ENCODE measurements at regions not wholly inside any gene's neighbourhood (a gene's known extent, or its start where the extent isn't known, plus 50 kb on each side); places are given as distances from the start of the nearest gene placed in this dataset.

- no peak overlapping the region for H3K4me3 Mint-ChIP-seq
- peaks cover 2% of the 10 kb centered on the region for H3K9me3 Mint-ChIP-seq (ENCODE audit: low read depth)
- intact Hi-C loops (cut with DNase I, micrococcal nuclease), result loop anchor here in 1 of 2 experiments (10.0 kb wide), 1 partner anchor 146 kb away; the partner anchor contains the start of gene WDR75
- ATAC-seq (no peak), DNase-seq (no peak)
- peak overlapping the region; percentile 65 for H3K27ac Mint-ChIP-seq
- no peaks in the 10 kb centered on the region for H3K27me3 Mint-ChIP-seq
- CTCF ChIA-PET, result no interaction called here
- peaks cover 5% of the 10 kb centered on the region for H3K36me3 Mint-ChIP-seq (ENCODE audit: low read depth)
- POLR2A ChIA-PET, result no interaction called here
- H3K4me1 Mint-ChIP-seq, result peaks cover 77% of the 10 kb centered on the region
Measured at GRCh38 chr2:189298481-189298880, 118.9 kb upstream of the COL5A2 start.

DNA sequence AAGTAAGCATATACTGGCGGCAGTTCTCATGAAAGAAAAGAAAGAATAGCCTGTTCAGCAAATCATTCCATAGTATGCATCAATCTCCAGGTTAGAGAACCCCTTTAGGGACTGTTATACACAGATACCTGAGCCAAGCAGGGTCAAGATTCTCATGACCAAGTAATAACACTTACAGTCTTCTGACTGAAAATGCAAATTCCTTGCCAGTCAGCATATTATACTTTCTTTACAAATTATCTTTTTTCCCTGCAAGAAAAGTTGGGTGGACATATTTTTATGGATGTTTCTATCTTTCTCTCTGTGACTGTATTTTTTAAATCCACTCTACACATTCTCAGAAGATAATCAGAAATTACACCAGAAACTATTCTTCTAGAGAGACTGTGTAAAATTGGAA lies 120.4 kb upstream of the COL5A2 start:
- peaks cover 8% of the 10 kb centered on the region for H3K36me3 Mint-ChIP-seq (ENCODE audit: low read depth)
- intact Hi-C loops (cut with DNase I, micrococcal nuclease), result loop anchor here (1.0 to 10.0 kb wide), 2 partner anchors 9 to 145 kb away; partner anchors contain the start of gene WDR75 (in 1 of the 2)
- H3K27me3 Mint-ChIP-seq, result no peaks in the 10 kb centered on the region
- no peak for DNase-seq
- ChIA-PET CTCF (interaction anchor here (1.2 kb wide), 1 partner anchor 18 kb away, joined by 3 read pairs; no protein-coding TSS in a partner anchor), POLR2A (no interaction called here)
- H3K4me1 Mint-ChIP-seq, result peaks cover 91% of the 10 kb centered on the region
- H3K27ac Mint-ChIP-seq, result no peak overlapping the region
- ATAC-seq, result no peak
- H3K4me3 Mint-ChIP-seq, result no peak overlapping the region
- H3K9me3 Mint-ChIP-seq (ENCODE audit: low read depth), result peaks cover 3% of the 10 kb centered on the region

DNA sequence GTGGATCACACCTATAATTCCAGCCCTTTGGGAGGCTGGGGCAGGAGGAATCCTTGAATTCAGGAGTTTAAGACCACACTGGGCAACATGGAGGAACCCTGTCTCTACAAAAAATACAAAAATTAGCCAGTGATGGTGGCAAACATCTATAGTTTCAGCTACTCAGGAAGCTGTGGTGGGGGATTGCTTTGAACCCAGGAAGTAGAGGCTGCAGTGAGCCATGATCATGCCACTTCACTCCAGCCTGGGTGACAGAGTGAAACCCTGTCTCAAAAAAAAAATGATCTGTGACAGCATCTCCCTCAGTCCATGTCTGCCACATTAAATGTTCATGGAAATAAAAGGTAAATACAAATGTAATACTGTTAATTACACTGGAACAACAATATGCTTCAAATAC lies 121.4 kb upstream of the COL5A2 start:
- CTCF ChIA-PET, result interaction anchor here (1.2 kb wide), 1 partner anchor 17 kb away, joined by 3 read pairs; no protein-coding TSS in a partner anchor
- Mint-ChIP-seq H3K36me3 (ENCODE audit: low read depth) (peaks cover 13% of the 10 kb centered on the region), H3K27ac (peak overlapping the region; percentile 91), H3K9me3 (ENCODE audit: low read depth) (peaks cover 3% of the 10 kb centered on the region), H3K4me3 (no peak overlapping the region), H3K4me1 (peaks cover 89% of the 10 kb centered on the region), H3K27me3 (no peaks in the 10 kb centered on the region)
- intact Hi-C loops (cut with DNase I, micrococcal nuclease), result loop anchor here in 1 of 2 experiments (1.0 kb wide), 1 partner anchor 10 kb away; no protein-coding TSS in a partner anchor
- POLR2A ChIA-PET, result interaction anchor here (0.6 kb wide), 1 partner anchor 1363 kb away, joined by 3 read pairs; no protein-coding TSS in a partner anchor
- ATAC-seq (peak; percentile 61), DNase-seq (peak; percentile 56)

GRCh38 chr2:189302274-189302948 lies 122.8 kb upstream of the COL5A2 start:
- peak; percentile 68 for ATAC-seq
- peaks cover 13% of the 10 kb centered on the region for H3K36me3 Mint-ChIP-seq (ENCODE audit: low read depth)
- intact Hi-C loops (cut with DNase I, micrococcal nuclease), result loop anchor here in 1 of 2 experiments (2.0 kb wide), 1 partner anchor 338 kb away; no protein-coding TSS in a partner anchor
- no peak overlapping the region for H3K4me3 Mint-ChIP-seq
- no peak for DNase-seq
- H3K27ac Mint-ChIP-seq, result peak overlapping the region; percentile 87
- CTCF ChIA-PET, result interaction anchor here (0.5 kb wide), 1 partner anchor 57 kb away, joined by 4 read pairs; no protein-coding TSS in a partner anchor
- H3K4me1 Mint-ChIP-seq, result peaks cover 85% of the 10 kb centered on the region
- peaks cover 3% of the 10 kb centered on the region for H3K9me3 Mint-ChIP-seq (ENCODE audit: low read depth)
- POLR2A ChIA-PET, result no interaction called here
- no peaks in the 10 kb centered on the region for H3K27me3 Mint-ChIP-seq

GRCh38 chr2:189304360-189304759 lies 124.8 kb upstream of the COL5A2 start:
- CTCF ChIA-PET, result interaction anchor here (1.0 kb wide), 1 partner anchor 781 kb away, joined by 3 read pairs; no protein-coding TSS in a partner anchor

DNA sequence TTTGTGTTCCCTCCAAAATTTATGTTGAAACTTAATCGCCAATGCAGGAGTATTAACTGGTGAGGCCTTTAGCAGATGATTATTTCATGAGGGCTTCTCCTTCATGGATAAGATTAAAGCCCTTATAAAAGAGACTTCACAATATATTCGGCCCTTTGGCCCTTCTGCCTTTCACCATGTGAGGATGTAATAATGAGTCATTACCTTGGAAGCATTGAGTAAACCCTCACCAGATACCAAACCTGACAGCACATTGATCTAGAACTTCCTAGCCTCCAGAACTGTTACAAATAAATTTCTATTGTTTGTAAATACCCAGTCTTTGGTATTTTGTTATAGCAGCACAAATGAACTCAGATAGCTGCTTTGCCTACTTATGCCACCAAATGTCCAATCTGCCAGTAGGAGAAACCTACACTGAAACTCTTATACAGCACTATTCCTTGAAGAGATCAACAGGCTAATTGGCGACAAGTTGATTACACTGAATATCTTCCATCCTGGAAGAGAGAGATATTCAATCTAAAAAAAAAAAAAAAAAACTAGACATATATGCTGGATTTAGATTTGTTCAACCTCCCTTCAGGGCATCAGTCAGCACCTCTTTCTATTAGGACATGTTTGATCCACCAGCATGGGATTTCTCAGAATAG lies 125.9 kb upstream of the COL5A2 start:
- no peaks in the 10 kb centered on the region for H3K27me3 Mint-ChIP-seq
- H3K27ac Mint-ChIP-seq, result peak overlapping the region; percentile 55
- intact Hi-C loops (cut with DNase I, micrococcal nuclease), result loop anchor here in 1 of 2 experiments (2.0 kb wide), 1 partner anchor 135 kb away; the partner anchor contains the start of gene WDR75
- no peak for DNase-seq
- H3K4me3 Mint-ChIP-seq, result no peak overlapping the region
- ChIA-PET POLR2A (no interaction called here), CTCF (no interaction called here)
- peaks cover 10% of the 10 kb centered on the region for H3K36me3 Mint-ChIP-seq (ENCODE audit: low read depth)
- no peak for ATAC-seq
- peaks cover 3% of the 10 kb centered on the region for H3K9me3 Mint-ChIP-seq (ENCODE audit: low read depth)
- peaks cover 66% of the 10 kb centered on the region for H3K4me1 Mint-ChIP-seq

More at GRCh38 chr2:189304360-189304759, 124.8 kb upstream of the COL5A2 start:
- H3K4me3 Mint-ChIP-seq, result peak overlapping the region; percentile 18
- DNase-seq (peak; percentile 70), ATAC-seq (peak; percentile 84)
- no peaks in the 10 kb centered on the region for H3K27me3 Mint-ChIP-seq
- peaks cover 13% of the 10 kb centered on the region for H3K36me3 Mint-ChIP-seq (ENCODE audit: low read depth)
- POLR2A ChIA-PET, result no interaction called here
- peak overlapping the region; percentile 83 for H3K27ac Mint-ChIP-seq
- intact Hi-C loops (cut with DNase I, micrococcal nuclease), result loop anchor here in 1 of 2 experiments (2.0 kb wide), 1 partner anchor 136 kb away; the partner anchor contains the start of gene WDR75
- peaks cover 3% of the 10 kb centered on the region for H3K9me3 Mint-ChIP-seq (ENCODE audit: low read depth)
- H3K4me1 Mint-ChIP-seq, result peaks cover 67% of the 10 kb centered on the region

GRCh38 chr2:189306525-189306924 lies 127.0 kb upstream of the COL5A2 start:
- peaks cover 3% of the 10 kb centered on the region for H3K9me3 Mint-ChIP-seq (ENCODE audit: low read depth)
- peaks cover 64% of the 10 kb centered on the region for H3K4me1 Mint-ChIP-seq
- ChIA-PET POLR2A (no interaction called here), CTCF (interaction anchor here (0.7 kb wide), 1 partner anchor 134 kb away, joined by 3 read pairs; the partner anchor contains the start of gene WDR75)
- H3K4me3 Mint-ChIP-seq, result no peak overlapping the region
- intact Hi-C loops (cut with DNase I, micrococcal nuclease), result no loop called here
- H3K27ac Mint-ChIP-seq, result no peak overlapping the region
- H3K36me3 Mint-ChIP-seq (ENCODE audit: low read depth), result peaks cover 9% of the 10 kb centered on the region
- ATAC-seq, result no peak
- H3K27me3 Mint-ChIP-seq, result no peaks in the 10 kb centered on the region
- no peak for DNase-seq

GRCh38 chr2:189308056-189308790 lies 128.7 kb upstream of the COL5A2 start:
- intact Hi-C loops (cut with DNase I, micrococcal nuclease), result no loop called here
- Mint-ChIP-seq H3K9me3 (ENCODE audit: low read depth) (peaks cover 3% of the 10 kb centered on the region), H3K27ac (no peak overlapping the region), H3K27me3 (no peaks in the 10 kb centered on the region), H3K4me3 (no peak overlapping the region), H3K4me1 (peaks cover 67% of the 10 kb centered on the region), H3K36me3 (ENCODE audit: low read depth) (peaks cover 9% of the 10 kb centered on the region)
- ChIA-PET POLR2A (no interaction called here), CTCF (interaction anchor here (0.6 to 0.8 kb wide), 3 partner anchors 11 to 1158 kb away, joined by 3 to 4 read pairs (median 3); no protein-coding TSS in a partner anchor)
- ATAC-seq, result no peak
- DNase-seq, result no peak

- Mint-ChIP-seq H3K4me1 (peaks cover 67% of the 10 kb centered on the region), H3K27me3 (no peaks in the 10 kb centered on the region), H3K4me3 (no peak overlapping the region), H3K36me3 (ENCODE audit: low read depth) (peaks cover 8% of the 10 kb centered on the region), H3K27ac (no peak overlapping the region), H3K9me3 (ENCODE audit: low read depth) (no peaks in the 10 kb centered on the region)
- DNase-seq, result no peak
- ChIA-PET CTCF (no interaction called here), POLR2A (no interaction called here)
- intact Hi-C loops (cut with DNase I, micrococcal nuclease), result no loop called here
- no peak for ATAC-seq
Measured at GRCh38 chr2:189309331-189309730, 129.8 kb upstream of the COL5A2 start.

DNA sequence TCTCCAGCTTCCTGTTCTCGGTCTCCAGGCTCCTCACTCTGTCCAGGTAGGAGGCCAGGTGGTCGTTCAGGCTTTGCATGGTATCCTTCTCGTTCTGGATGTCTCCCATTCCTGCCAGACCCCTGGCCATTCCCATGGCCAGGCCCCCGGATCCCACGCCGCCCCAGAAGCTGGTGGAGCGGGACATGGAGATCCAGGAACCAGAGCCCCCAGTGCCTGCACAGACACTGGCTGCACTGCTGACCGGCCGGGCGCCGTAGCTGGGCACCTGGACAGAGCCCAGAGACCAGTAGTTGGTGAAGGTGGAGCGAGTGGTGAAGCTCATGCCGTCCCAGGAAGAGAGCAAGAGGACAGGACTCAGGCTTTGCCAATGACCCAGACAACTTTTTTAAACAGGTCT lies 129.1 kb upstream of the WDR75 start:
- peaks cover 49% of the 10 kb centered on the region for H3K4me1 Mint-ChIP-seq
- DNase-seq (no peak), ATAC-seq (no peak)
- no peaks in the 10 kb centered on the region for H3K9me3 Mint-ChIP-seq (ENCODE audit: low read depth)
- H3K27me3 Mint-ChIP-seq, result no peaks in the 10 kb centered on the region
- ChIA-PET CTCF (interaction anchor here (1.2 kb wide), 1 partner anchor 92 kb away, joined by 3 read pairs; no protein-coding TSS in a partner anchor), POLR2A (no interaction called here)
- peak overlapping the region; percentile 33 for H3K27ac Mint-ChIP-seq
- H3K36me3 Mint-ChIP-seq (ENCODE audit: low read depth), result no peaks in the 10 kb centered on the region
- H3K4me3 Mint-ChIP-seq, result no peak overlapping the region
- intact Hi-C loops (cut with DNase I, micrococcal nuclease), result no loop called here

- intact Hi-C loops (cut with DNase I, micrococcal nuclease), result no loop called here
- H3K27me3 Mint-ChIP-seq, result no peaks in the 10 kb centered on the region
- H3K36me3 Mint-ChIP-seq (ENCODE audit: low read depth), result no peaks in the 10 kb centered on the region
- CTCF ChIA-PET, result interaction anchor here (1.2 kb wide), 1 partner anchor 91 kb away, joined by 3 read pairs; no protein-coding TSS in a partner anchor
- H3K4me3 Mint-ChIP-seq, result no peak overlapping the region
- peaks cover 49% of the 10 kb centered on the region for H3K4me1 Mint-ChIP-seq
- peak overlapping the region; percentile 34 for H3K27ac Mint-ChIP-seq
- POLR2A ChIA-PET, result no interaction called here
- DNase-seq (peak; percentile 20), ATAC-seq (peak; percentile 70)
- no peaks in the 10 kb centered on the region for H3K9me3 Mint-ChIP-seq (ENCODE audit: low read depth)
Measured at GRCh38 chr2:189312643-189313042, 128.6 kb upstream of the WDR75 start.

All from activated CD4-positive, alpha-beta T cell treated with anti-CD3 and anti-CD28 coated beads for 36 hours (primary cell).